ENCODE measurements at regions not wholly inside any gene's neighbourhood (a gene's known extent, or its start where the extent isn't known, plus 50 kb on each side); places are given as distances from the start of the nearest gene placed in this dataset.

- no peak for TF ChIP-seq CTCF (IDR thresholded peaks at IDR 0.05)
- no peak for TF ChIP-seq POLR2A (IDR thresholded peaks at IDR 0.05)
These were observed 231.5 kb downstream of the UBE3A start for GRCh38 chr15:25207369-25207768.

All from uterus (tissue), 2 donors.